Neural cell (in vitro differentiated cells): ENCODE measurements at regions not wholly inside any gene's neighbourhood (a gene's known extent, or its start where the extent isn't known, plus 50 kb on each side); places are given as distances from the start of the nearest gene placed in this dataset.

Experiments
- H2AFZ ChIP-seq: fragments of 200-600, 300-800 bp; sonication (generic), shearing (Covaris generic); 2 replicates; pipeline ENCODE4 v1.6.0; 2014; ENCODE audit warnings: low read depth, mild to moderate bottlenecking, antibody characterized with exemption, low read length, moderate library complexity
- H3F3A ChIP-seq: fragments of 200-600 bp; shearing (Covaris generic); 2 replicates; pipeline ENCODE4 v1.6.1; 2016; ENCODE audit warnings: mild to moderate bottlenecking, moderate library complexity, mixed read lengths, antibody characterized with exemption, low read length; ENCODE audit not compliant: insufficient read depth, poor library complexity, severe bottlenecking
- H3K27ac ChIP-seq: fragments of 200-600, 300-800 bp; sonication (generic), shearing (Covaris generic); 2 replicates; pipeline ENCODE4 v1.5.1; 2014; ENCODE audit warnings: mild to moderate bottlenecking, low read length, moderate library complexity
- H3K27me3 ChIP-seq: fragments of 300-800, 200-600 bp; sonication (generic), shearing (Covaris generic); 2 replicates; pipeline ENCODE4 v1.6.0; 2014; ENCODE audit warnings: mild to moderate bottlenecking, low read depth, low read length, moderate library complexity; ENCODE audit not compliant: insufficient read depth
- H3K36me3 ChIP-seq: fragments of 300-800, 200-600 bp; sonication (generic), shearing (Covaris generic); 2 replicates; pipeline ENCODE4 v1.5.1; 2014; ENCODE audit warnings: mild to moderate bottlenecking, antibody characterized with exemption, low read length, moderate library complexity; ENCODE audit not compliant: insufficient read depth
- H3K4me2 ChIP-seq: fragments of 300-800, 200-600 bp; sonication (generic), shearing (Covaris generic); 2 replicates; pipeline ENCODE4 v1.6.0; 2014; ENCODE audit warnings: mild to moderate bottlenecking, low read length
- H3K4me3 ChIP-seq: fragments of 300-800, 200-600 bp; sonication (generic), shearing (Covaris generic); 2 replicates; pipeline ENCODE4 v1.5.1; 2014; ENCODE audit warnings: mild to moderate bottlenecking, low read length, moderate library complexity
- H3K79me2 ChIP-seq: fragments of 200-600 bp; shearing (Covaris generic); replicated peaks from 2 replicates; pipeline ENCODE4 v1.6.0; 2014; ENCODE audit warnings: mild to moderate bottlenecking, low read length, moderate library complexity; ENCODE audit not compliant: insufficient read depth
- H3K9ac ChIP-seq: fragments of 300-800, 200-600 bp; sonication (generic), shearing (Covaris generic); 2 replicates; pipeline ENCODE4 v1.6.1; 2016; ENCODE audit warnings: mild to moderate bottlenecking, low read length, mixed read lengths
- H3K9me2 ChIP-seq: fragments of 200-600 bp; shearing (Covaris generic); 2 replicates; pipeline ENCODE4 v1.6.1; 2016; ENCODE audit warnings: mild to moderate bottlenecking, low read length, mixed read lengths; ENCODE audit not compliant: insufficient read depth
- H3K9me3 ChIP-seq: fragments of 200-600, 300-800 bp; sonication (generic), shearing (Covaris generic); 2 replicates; pipeline ENCODE4 v1.6.1; 2016; ENCODE audit warnings: mild to moderate bottlenecking, mixed run types, low read length, moderate library complexity, mixed read lengths
- H4K20me1 ChIP-seq: fragments of 200-600 bp; shearing (Covaris generic); 2 replicates; pipeline ENCODE4 v1.6.1; 2016; ENCODE audit warnings: mild to moderate bottlenecking, mixed run types; ENCODE audit not compliant: insufficient read depth
- CTCF ChIP-seq: fragments of 450-650 bp; IDR thresholded peaks from 2 replicates; pipeline ENCODE4 v1.5.1; 2014; ENCODE audit warnings: antibody characterized with exemption, mild to moderate bottlenecking, moderate library complexity; ENCODE audit not compliant: poor library complexity, severe bottlenecking
- EP300 ChIP-seq: fragments of 450-650 bp; conservative IDR thresholded peaks from 2 replicates; pipeline ENCODE4 v1.6.1; 2014; ENCODE audit warnings: antibody characterized with exemption, mild to moderate bottlenecking, moderate library complexity; ENCODE audit not compliant: poor library complexity, severe bottlenecking
- EZH2 ChIP-seq: fragments of 200-600, 300-800 bp; shearing (Covaris generic), sonication (generic); IDR thresholded peaks from 2 replicates; pipeline ENCODE4 v1.6.1; 2014; ENCODE audit warnings: antibody characterized with exemption, low read length, borderline replicate concordance, mild to moderate bottlenecking; ENCODE audit not compliant: insufficient read depth, poor library complexity, severe bottlenecking
- MXI1 ChIP-seq: fragments of 450-650 bp; conservative IDR thresholded peaks from 2 replicates; pipeline ENCODE4 v1.6.1; 2014; ENCODE audit warnings: antibody characterized with exemption, mild to moderate bottlenecking; ENCODE audit not compliant: poor library complexity, severe bottlenecking
- POLR2AphosphoS5 ChIP-seq: IDR thresholded peaks from 2 replicates; pipeline ENCODE4 v1.6.1; 2012
- RAD21 ChIP-seq: fragments of 450-650 bp; conservative IDR thresholded peaks from 2 replicates; pipeline ENCODE4 v1.6.1; 2014; ENCODE audit warnings: antibody characterized with exemption, mild to moderate bottlenecking, moderate library complexity
- REST ChIP-seq: IDR thresholded peaks from 2 replicates; pipeline ENCODE4 v1.6.1; 2012; ENCODE audit warnings: borderline replicate concordance
- SMC3 ChIP-seq: fragments of 450-650 bp; conservative IDR thresholded peaks from 2 replicates; pipeline ENCODE4 v1.6.1; 2014; ENCODE audit warnings: antibody characterized with exemption, mild to moderate bottlenecking, moderate library complexity; ENCODE audit not compliant: poor library complexity
- TAF1 ChIP-seq: IDR thresholded peaks from 2 replicates; pipeline ENCODE4 v1.6.1; 2012; ENCODE audit warnings: low read depth

GRCh38 chr17:77645072-77646045 is 313.1 kb upstream of the TNRC6C start:
- Histone ChIP-seq H3K27me3 (no peaks in the 10 kb centered on the region), H2AFZ (no peak overlapping the region), H3K36me3 (no peaks in the 10 kb centered on the region), H4K20me1 (no peaks in the 10 kb centered on the region), H3K9me2 (no peaks in the 10 kb centered on the region), H3F3A (no peaks in the 10 kb centered on the region), H3K4me3 (peak overlapping the region; percentile 2), H3K9ac (peak overlapping the region; percentile 7), H3K27ac (peak overlapping the region; percentile 62), H3K4me2 (no peak overlapping the region), H3K79me2 (no peaks in the 10 kb centered on the region), H3K9me3 (peaks cover 4% of the 10 kb centered on the region)
- TF ChIP-seq CTCF (peak; percentile 61), POLR2AphosphoS5 (peak; percentile 47), SMC3 (peak; percentile 60), MXI1 (no peak), EZH2 (no peak), EP300 (no peak), RAD21 (peak; percentile 61), TAF1 (no peak), REST (no peak)

- Histone ChIP-seq H3K9me3 (peaks cover 4% of the 10 kb centered on the region), H3K79me2 (no peaks in the 10 kb centered on the region), H3K4me2 (no peak overlapping the region), H4K20me1 (no peaks in the 10 kb centered on the region), H3K36me3 (no peaks in the 10 kb centered on the region), H3K9ac (no peak overlapping the region), H3K4me3 (no peak overlapping the region), H3K27me3 (no peaks in the 10 kb centered on the region), H3F3A (no peaks in the 10 kb centered on the region), H3K27ac (no peak overlapping the region), H3K9me2 (no peaks in the 10 kb centered on the region), H2AFZ (no peak overlapping the region)
- TF ChIP-seq POLR2AphosphoS5 (no peak), EP300 (no peak), SMC3 (no peak), REST (no peak), TAF1 (no peak), MXI1 (no peak), EZH2 (no peak), RAD21 (no peak), CTCF (no peak)
Observed at GRCh38 chr17:77646046-77646430, 312.5 kb upstream of the TNRC6C start.
